ENCODE measurements at regions not wholly inside any gene's neighbourhood (a gene's known extent, or its start where the extent isn't known, plus 50 kb on each side); places are given as distances from the start of the nearest gene placed in this dataset.

DNA sequence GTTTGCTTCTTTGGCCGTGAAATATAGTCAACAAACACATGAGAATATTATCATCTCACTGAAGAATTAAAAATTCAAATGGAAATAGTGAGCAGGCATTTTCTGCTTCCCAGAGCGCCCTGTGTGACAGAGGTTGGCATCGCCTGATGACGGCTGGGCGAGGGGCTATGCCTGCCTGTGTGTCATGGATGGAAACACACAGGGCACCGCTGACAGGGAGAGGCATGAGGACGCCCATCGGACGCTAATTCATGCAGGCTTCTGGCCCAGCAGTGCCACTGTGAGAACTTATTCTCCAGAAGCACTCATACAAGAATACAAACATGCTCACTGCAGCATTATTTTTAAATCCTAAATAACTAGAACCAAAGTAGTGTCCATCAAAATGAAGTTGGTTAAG lies 61.4 kb upstream of the OTOS start:
- TF ChIP-seq, protein P1, sequence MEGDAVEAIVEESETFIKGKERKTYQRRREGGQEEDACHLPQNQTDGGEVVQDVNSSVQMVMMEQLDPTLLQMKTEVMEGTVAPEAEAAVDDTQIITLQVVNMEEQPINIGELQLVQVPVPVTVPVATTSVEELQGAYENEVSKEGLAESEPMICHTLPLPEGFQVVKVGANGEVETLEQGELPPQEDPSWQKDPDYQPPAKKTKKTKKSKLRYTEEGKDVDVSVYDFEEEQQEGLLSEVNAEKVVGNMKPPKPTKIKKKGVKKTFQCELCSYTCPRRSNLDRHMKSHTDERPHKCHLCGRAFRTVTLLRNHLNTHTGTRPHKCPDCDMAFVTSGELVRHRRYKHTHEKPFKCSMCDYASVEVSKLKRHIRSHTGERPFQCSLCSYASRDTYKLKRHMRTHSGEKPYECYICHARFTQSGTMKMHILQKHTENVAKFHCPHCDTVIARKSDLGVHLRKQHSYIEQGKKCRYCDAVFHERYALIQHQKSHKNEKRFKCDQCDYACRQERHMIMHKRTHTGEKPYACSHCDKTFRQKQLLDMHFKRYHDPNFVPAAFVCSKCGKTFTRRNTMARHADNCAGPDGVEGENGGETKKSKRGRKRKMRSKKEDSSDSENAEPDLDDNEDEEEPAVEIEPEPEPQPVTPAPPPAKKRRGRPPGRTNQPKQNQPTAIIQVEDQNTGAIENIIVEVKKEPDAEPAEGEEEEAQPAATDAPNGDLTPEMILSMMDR (IDR thresholded peaks at IDR 0.05): no peak
- no peak for TF ChIP-seq POLR2A (IDR thresholded peaks at IDR 0.05)
